ENCODE measurements at regions not wholly inside any gene's neighbourhood (a gene's known extent, or its start where the extent isn't known, plus 50 kb on each side); places are given as distances from the start of the nearest gene placed in this dataset.

GRCh38 chr7:131786204-131786603 lies 229.8 kb upstream of the PODXL start:
- TF ChIP-seq CTCF (IDR thresholded peaks at IDR 0.05; ENCODE audit: low read depth, low read length): no peak
- TF ChIP-seq EZH2phosphoT487 (IDR thresholded peaks at IDR 0.05; ENCODE audit: low read depth): no peak

All from OCI-LY3 (cell line).